Spleen (tissue), 11 donors: ENCODE measurements at regions not wholly inside any gene's neighbourhood (a gene's known extent, or its start where the extent isn't known, plus 50 kb on each side); places are given as distances from the start of the nearest gene placed in this dataset.

Source experiments
- DNase-seq: peaks from one replicate; pipeline ENCODE4 v3.0.0-alpha.2; 2020
- H3K27ac ChIP-seq, 8 donors: fragments of 200-600 bp; sonication (generic) in 7 of 8; 1 replicate in 4 of 8; 2 replicates in 4 of 8; pipeline versions ENCODE4 v1.5.0 to v1.8.0; 2016 to 2021; ENCODE audit warnings: inconsistent platforms in 4 of 8, mild to moderate bottlenecking in 4 of 8, moderate library complexity in 1 of 8
- H3K27me3 ChIP-seq, 7 donors: fragments of 200-600 bp; sonication (generic) in 6 of 7; replicated peaks in 1 of 7; 1 replicate in 4 of 7; 2 replicates in 3 of 7; pipeline versions ENCODE4 v1.5.0 to v1.8.0; 2016 to 2021; ENCODE audit warnings: inconsistent platforms in 3 of 7, mild to moderate bottlenecking in 1 of 7
- H3K36me3 ChIP-seq, 6 donors: fragments of 200-600 bp; sonication (generic) in 5 of 6; 1 replicate in 4 of 6; 2 replicates in 2 of 6; pipeline versions ENCODE4 v1.5.0 to v1.8.0; 2016 to 2021; ENCODE audit warnings: inconsistent platforms in 2 of 6
- H3K4me1 ChIP-seq, 6 donors: fragments of 200-600 bp; sonication (generic) in 5 of 6; 1 replicate in 3 of 6; 2 replicates in 3 of 6; pipeline versions ENCODE4 v1.5.0 to v1.8.0; 2016 to 2021; ENCODE audit warnings: inconsistent platforms in 3 of 6
- H3K4me3 ChIP-seq, 8 donors: fragments of 200-600 bp; sonication (generic) in 7 of 8; 1 replicate in 4 of 8; 2 replicates in 4 of 8; pipeline versions ENCODE4 v1.5.0 to v1.8.0; 2016 to 2021; ENCODE audit warnings: inconsistent platforms in 4 of 8, mild to moderate bottlenecking in 4 of 8, moderate library complexity in 2 of 8
- H3K9me3 ChIP-seq, 8 donors: fragments of 200-600 bp; sonication (generic) in 7 of 8; 1 replicate in 4 of 8; 2 replicates in 4 of 8; pipeline versions ENCODE4 v1.5.0 to v1.8.0; 2016 to 2021; ENCODE audit warnings: inconsistent platforms in 4 of 8
- CTCF ChIP-seq, 11 experiments: fragments of 200-600 bp in 7 of 11; fragments of 450-650 bp in 4 of 11; sonication (generic) in 4 of 11; IDR thresholded peaks in 8 of 11; conservative IDR thresholded peaks in 3 of 11; 1 replicate in 7 of 11; 2 replicates in 4 of 11; pipeline versions ENCODE4 v1.4.0 to v1.8.0; 2016 to 2021; ENCODE audit warnings: antibody characterized with exemption in 11 of 11, inconsistent platforms in 4 of 11, mild to moderate bottlenecking in 1 of 11
- POLR2A ChIP-seq, 3 donors: fragments of 450-650 bp; IDR thresholded peaks; one replicate each; pipeline ENCODE4 v1.5.1; 2017; ENCODE audit warnings: antibody characterized with exemption in 3 of 3, mild to moderate bottlenecking in 1 of 3
- POLR2AphosphoS5 ChIP-seq, 3 donors: sonication (generic); formaldehyde crosslinking; IDR thresholded peaks; one replicate each; pipeline ENCODE4 v1.5.1; 2017; ENCODE audit warnings: antibody characterized with exemption in 3 of 3
- WGBS, 5 donors: extraction: QIAGEN DNeasy Blood & Tissue Kit in 3 of 5; methylation state at CpG; one replicate each; pipeline versions ENCODE4 v1.1.5 to v1.1.7; 2013 to 2018; 5-methylcytosine and 5-hydroxymethylcytosine counted together
- intact Hi-C: fragments of 100-400 bp; cut with DNase I; formaldehyde crosslinking; loops from one replicate; pipeline ENCODE4 v1.15.0; 2023; ENCODE audit warnings: low total_unique reads
- donor health status: healthy with polysubstance abuse.
- donor health status: DM: no; HTN: no; CAD: no; lungs with moderate emphysema.
- donor health status: DM: no; HTN: no; CAD: no.
- donor health status: Bipolar disorder and iron deficiency.
- donor health status: healthy.
- donor health status: DM: no; HTN: no; CAD: no.
- donor health status: DM: yes; HTN: yes; CAD: no.

GRCh38 chr9:108621991-108622855, 233.6 kb downstream of the ACTL7B start:
- intact Hi-C loops, result no loop called here
- H3K4me3 ChIP-seq, result no peak overlapping the region
- 63 to 88% (median 69%) methylated on average over 3 of the region's 3 CpGs for WGBS, 5 donors
- DNase-seq, result no peak
- no peaks in the 10 kb centered on the region for H3K27me3 ChIP-seq
- H3K27ac ChIP-seq, result peak overlapping the region in 3 of 8 donors; percentile 15 to 50 (median 30)
- H3K36me3 ChIP-seq, result no peaks in the 10 kb centered on the region
- TF ChIP-seq POLR2A (IDR thresholded peaks at IDR 0.05) (no peak), CTCF (IDR thresholded peaks at IDR 0.05 in 8 of 11, conservative IDR thresholded peaks at IDR 0.05 in 3 of 11) (no peak), POLR2AphosphoS5 (IDR thresholded peaks at IDR 0.05) (no peak)
- H3K4me1 ChIP-seq, result no peaks in the 10 kb centered on the region
- H3K9me3 ChIP-seq, result no peaks in the 10 kb centered on the region

- Histone ChIP-seq H3K36me3 (no peaks in the 10 kb centered on the region), H3K4me1 (no peaks in the 10 kb centered on the region), H3K4me3 (no peak overlapping the region), H3K27me3 (no peaks in the 10 kb centered on the region), H3K9me3 (no peaks in the 10 kb centered on the region), H3K27ac (no peak overlapping the region)
- no peak for DNase-seq
- TF ChIP-seq POLR2A (IDR thresholded peaks at IDR 0.05) (no peak), POLR2AphosphoS5 (IDR thresholded peaks at IDR 0.05) (no peak), CTCF (IDR thresholded peaks at IDR 0.05 in 8 of 11, conservative IDR thresholded peaks at IDR 0.05 in 3 of 11) (no peak)
- intact Hi-C loops, result no loop called here
- WGBS, 5 donors, result 71 to 85% (median 80%) methylated on average over 2 of the region's 2 CpGs
These were observed 235.0 kb downstream of the ACTL7B start for GRCh38 chr9:108620767-108621166.

- TF ChIP-seq POLR2AphosphoS5 (IDR thresholded peaks at IDR 0.05) (no peak), POLR2A (IDR thresholded peaks at IDR 0.05) (no peak), CTCF (IDR thresholded peaks at IDR 0.05 in 8 of 11, conservative IDR thresholded peaks at IDR 0.05 in 3 of 11) (no peak)
- Histone ChIP-seq H3K9me3 (no peaks in the 10 kb centered on the region), H3K36me3 (no peaks in the 10 kb centered on the region), H3K27ac (no peak overlapping the region), H3K4me1 (no peaks in the 10 kb centered on the region), H3K27me3 (no peaks in the 10 kb centered on the region), H3K4me3 (no peak overlapping the region)
- intact Hi-C loops, result no loop called here
- no peak for DNase-seq
- WGBS, 5 donors, result 89 to 93% (median 91%) methylated on average over 8 of the region's 8 CpGs
These were observed 236.8 kb downstream of the ACTL7B start for GRCh38 chr9:108618906-108619550.

GRCh38 chr9:108617676-108618075, 238.1 kb downstream of the ACTL7B start:
- Histone ChIP-seq H3K9me3 (no peaks in the 10 kb centered on the region), H3K27ac (no peak overlapping the region), H3K4me1 (no peaks in the 10 kb centered on the region), H3K27me3 (no peaks in the 10 kb centered on the region), H3K4me3 (no peak overlapping the region), H3K36me3 (no peaks in the 10 kb centered on the region)
- TF ChIP-seq POLR2AphosphoS5 (IDR thresholded peaks at IDR 0.05) (no peak), POLR2A (IDR thresholded peaks at IDR 0.05) (no peak), CTCF (IDR thresholded peaks at IDR 0.05 in 8 of 11, conservative IDR thresholded peaks at IDR 0.05 in 3 of 11) (no peak)
- intact Hi-C loops, result no loop called here
- no peak for DNase-seq
